ENCODE measurements at regions not wholly inside any gene's neighbourhood (a gene's known extent, or its start where the extent isn't known, plus 50 kb on each side); places are given as distances from the start of the nearest gene placed in this dataset.

GRCh38 chr15:29360152-29360551 is 90.5 kb upstream of the NSMCE3 start:
- TF ChIP-seq CTCF (IDR thresholded peaks at IDR 0.05) (no peak), EZH2 (IDR thresholded peaks at IDR 0.05) (no peak), EZH2phosphoT487 (IDR thresholded peaks at IDR 0.05) (no peak)
